ENCODE measurements at regions not wholly inside any gene's neighbourhood (a gene's known extent, or its start where the extent isn't known, plus 50 kb on each side); places are given as distances from the start of the nearest gene placed in this dataset.
"Not testable (repeated sequence)": the region's sequence is repeated elsewhere in the genome, so short reads cannot be mapped to it uniquely, and the experiment has no call there.

GRCh38 chr9:135295551-135296300 is 183.9 kb upstream of the PPP1R26 start:
- DNase-seq (ENCODE audit: low spot score): no peak

- no peak for DNase-seq (ENCODE audit: low spot score)
These were observed 182.7 kb upstream of the PPP1R26 start for GRCh38 chr9:135296735-135297455.

GRCh38 chr9:135297456-135298075 is 182.0 kb upstream of the PPP1R26 start:
- DNase-seq (ENCODE audit: low spot score): no peak

GRCh38 chr9:135299239-135299590 is 180.4 kb upstream of the PPP1R26 start:
- no peak for DNase-seq (ENCODE audit: low spot score)

GRCh38 chr9:135299651-135300345 is 179.8 kb upstream of the PPP1R26 start:
- no peak for DNase-seq (ENCODE audit: low spot score)

GRCh38 chr9:135300346-135301141 is 179.0 kb upstream of the PPP1R26 start:
- no peak for DNase-seq (ENCODE audit: low spot score)

GRCh38 chr9:135301271-135302263 is 178.0 kb upstream of the PPP1R26 start:
- DNase-seq (ENCODE audit: low spot score): no peak

GRCh38 chr9:135302329-135303279 is 177.0 kb upstream of the PPP1R26 start:
- no peak for DNase-seq (ENCODE audit: low spot score)

- DNase-seq (ENCODE audit: low spot score): no peak
These were observed 176.3 kb upstream of the PPP1R26 start for GRCh38 chr9:135303280-135303647.

GRCh38 chr9:135303865-135304499 is 175.6 kb upstream of the PPP1R26 start:
- no peak for DNase-seq (ENCODE audit: low spot score)

- no peak for DNase-seq (ENCODE audit: low spot score)
These were observed 174.7 kb upstream of the PPP1R26 start for GRCh38 chr9:135304886-135305285.

GRCh38 chr9:135305546-135306180 is 173.9 kb upstream of the PPP1R26 start:
- DNase-seq (ENCODE audit: low spot score): no peak

- no peak for DNase-seq (ENCODE audit: low spot score)
These were observed 172.9 kb upstream of the PPP1R26 start for GRCh38 chr9:135306699-135307098.

- DNase-seq (ENCODE audit: low spot score): no peak
These were observed 172.3 kb upstream of the PPP1R26 start for GRCh38 chr9:135307300-135307699.

GRCh38 chr9:135307919-135308318 is 171.7 kb upstream of the PPP1R26 start:
- DNase-seq (ENCODE audit: low spot score): not testable (repeated sequence)

GRCh38 chr9:135308821-135309762 is 170.5 kb upstream of the PPP1R26 start:
- no peak for DNase-seq (ENCODE audit: low spot score)

GRCh38 chr9:135309763-135310125 is 169.8 kb upstream of the PPP1R26 start:
- no peak for DNase-seq (ENCODE audit: low spot score)

Measured in HuH-7 (cell line).